Astrocyte (in vitro differentiated cells and primary cell): ENCODE measurements at regions not wholly inside any gene's neighbourhood (a gene's known extent, or its start where the extent isn't known, plus 50 kb on each side); places are given as distances from the start of the nearest gene placed in this dataset.

Source experiments
- CTCF ChIP-seq: IDR thresholded peaks from 2 replicates; pipeline ENCODE4 v1.5.1; 2011; ENCODE audit warnings: low read depth, mild to moderate bottlenecking, inconsistent platforms, low read length, moderate library complexity; ENCODE audit not compliant: insufficient read depth
- EZH2 ChIP-seq: IDR thresholded peaks from 2 replicates; pipeline ENCODE4 v1.6.1; 2012; ENCODE audit warnings: mild to moderate bottlenecking, low read length, inconsistent platforms; ENCODE audit not compliant: insufficient read depth

- no peak for TF ChIP-seq CTCF
- no peak for TF ChIP-seq EZH2
These were observed 845.9 kb upstream of the ID2 start for GRCh38 chr2:7835693-7836680.
